Sigmoid colon (tissue), 6 donors: ENCODE measurements at regions not wholly inside any gene's neighbourhood (a gene's known extent, or its start where the extent isn't known, plus 50 kb on each side); places are given as distances from the start of the nearest gene placed in this dataset.

Experiments used
- DNase-seq: peaks from one replicate; pipeline ENCODE4 v3.0.0-alpha.2; 2019
- H3K27ac ChIP-seq, 4 donors: fragments of 200-600 bp; sonication (generic); one replicate each; pipeline ENCODE4 v1.5.1; 2016 to 2019; ENCODE audit warnings: mild to moderate bottlenecking in 1 of 4
- H3K27me3 ChIP-seq, 3 donors: fragments of 200-600 bp; sonication (generic); one replicate each; pipeline ENCODE4 v1.5.1; 2019; ENCODE audit warnings: mild to moderate bottlenecking in 1 of 3
- H3K36me3 ChIP-seq, 4 donors: fragments of 200-600 bp; sonication (generic); one replicate each; pipeline ENCODE4 v1.5.1; 2016 to 2019
- H3K4me1 ChIP-seq, 4 donors: fragments of 200-600 bp; sonication (generic); one replicate each; pipeline ENCODE4 v1.5.1; 2017 to 2019
- H3K4me3 ChIP-seq, 4 donors: fragments of 200-600 bp; sonication (generic); one replicate each; pipeline ENCODE4 v1.5.1; 2017 to 2019; ENCODE audit warnings: mild to moderate bottlenecking in 2 of 4, moderate library complexity in 1 of 4
- H3K9me3 ChIP-seq, 4 donors: fragments of 200-600 bp in 3 of 4; sonication (generic) in 3 of 4; one replicate each; pipeline versions ENCODE4 v1.5.1 to v1.6.1; 2013 to 2019
- EP300 ChIP-seq, 4 donors: sonication (generic); formaldehyde crosslinking; IDR thresholded peaks; one replicate each; pipeline ENCODE4 v1.6.1; 2017; ENCODE audit warnings: antibody characterized with exemption in 4 of 4
- POLR2A ChIP-seq, 2 donors: fragments of 450-650 bp; IDR thresholded peaks; one replicate each; pipeline ENCODE4 v1.6.1; 2016; ENCODE audit warnings: antibody characterized with exemption in 2 of 2, mild to moderate bottlenecking in 2 of 2, moderate library complexity in 2 of 2
- POLR2AphosphoS5 ChIP-seq, 4 donors: sonication (generic); formaldehyde crosslinking; IDR thresholded peaks; one replicate each; pipeline ENCODE4 v1.6.1; 2017; ENCODE audit warnings: antibody characterized with exemption in 4 of 4
- WGBS, 2 donors: extraction: QIAGEN DNeasy Blood & Tissue Kit; methylation state at CpG; one replicate each; pipeline ENCODE4 v1.1.7; 2013; 5-methylcytosine and 5-hydroxymethylcytosine counted together
- intact Hi-C: fragments of 100-400 bp; cut with DNase I; formaldehyde crosslinking; loops from one replicate; pipeline ENCODE4 v1.15.1; 2023
- TF ChIP-seq, protein P1 (sequence below), 4 experiments: fragments of 450-650 bp in 3 of 4; fragments of 200-600 bp in 1 of 4; IDR thresholded peaks; one replicate each; pipeline ENCODE4 v1.5.1; 2016 to 2019; ENCODE audit warnings: antibody characterized with exemption in 4 of 4, mild to moderate bottlenecking in 3 of 4, moderate library complexity in 2 of 4
- donor health status: healthy with polysubstance abuse.
- donor health status: healthy.

DNA sequence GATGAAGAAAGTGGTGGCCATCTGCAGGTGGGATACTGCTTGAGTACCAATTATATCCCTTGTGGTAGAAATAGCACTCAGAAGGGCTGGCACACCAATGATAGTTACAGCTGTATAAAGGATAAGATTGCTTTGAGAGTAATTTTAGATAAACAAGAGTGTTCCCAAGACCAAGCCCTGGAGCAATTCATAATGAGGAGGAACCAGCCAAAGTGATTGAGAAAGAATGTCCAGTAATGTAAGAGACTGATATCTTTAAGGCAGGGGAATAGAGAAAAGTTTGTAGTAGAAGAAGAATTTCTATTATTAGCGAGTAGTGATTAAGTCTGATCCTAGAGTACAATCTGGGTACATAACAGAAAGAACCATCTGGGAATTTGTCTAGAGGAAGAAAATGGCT, 945.1 kb downstream of the OTOL1 start:
- Histone ChIP-seq H3K4me1 (peaks cover 0 to 4% (median 2%) of the 10 kb centered on the region in 4 donors), H3K9me3 (no peaks in the 10 kb centered on the region), H3K4me3 (no peak overlapping the region), H3K27me3 (no peaks in the 10 kb centered on the region), H3K36me3 (no peaks in the 10 kb centered on the region), H3K27ac (no peak overlapping the region)
- TF ChIP-seq EP300 (IDR thresholded peaks at IDR 0.05) (no peak), POLR2AphosphoS5 (IDR thresholded peaks at IDR 0.05) (no peak), POLR2A (IDR thresholded peaks at IDR 0.05) (no peak)
- TF ChIP-seq, protein P1, sequence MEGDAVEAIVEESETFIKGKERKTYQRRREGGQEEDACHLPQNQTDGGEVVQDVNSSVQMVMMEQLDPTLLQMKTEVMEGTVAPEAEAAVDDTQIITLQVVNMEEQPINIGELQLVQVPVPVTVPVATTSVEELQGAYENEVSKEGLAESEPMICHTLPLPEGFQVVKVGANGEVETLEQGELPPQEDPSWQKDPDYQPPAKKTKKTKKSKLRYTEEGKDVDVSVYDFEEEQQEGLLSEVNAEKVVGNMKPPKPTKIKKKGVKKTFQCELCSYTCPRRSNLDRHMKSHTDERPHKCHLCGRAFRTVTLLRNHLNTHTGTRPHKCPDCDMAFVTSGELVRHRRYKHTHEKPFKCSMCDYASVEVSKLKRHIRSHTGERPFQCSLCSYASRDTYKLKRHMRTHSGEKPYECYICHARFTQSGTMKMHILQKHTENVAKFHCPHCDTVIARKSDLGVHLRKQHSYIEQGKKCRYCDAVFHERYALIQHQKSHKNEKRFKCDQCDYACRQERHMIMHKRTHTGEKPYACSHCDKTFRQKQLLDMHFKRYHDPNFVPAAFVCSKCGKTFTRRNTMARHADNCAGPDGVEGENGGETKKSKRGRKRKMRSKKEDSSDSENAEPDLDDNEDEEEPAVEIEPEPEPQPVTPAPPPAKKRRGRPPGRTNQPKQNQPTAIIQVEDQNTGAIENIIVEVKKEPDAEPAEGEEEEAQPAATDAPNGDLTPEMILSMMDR (IDR thresholded peaks at IDR 0.05), result no peak
- intact Hi-C loops, result no loop called here
- DNase-seq, result no peak
- 41 to 51% methylated on average over 1 of the region's 1 CpG for WGBS, 2 donors

DNA sequence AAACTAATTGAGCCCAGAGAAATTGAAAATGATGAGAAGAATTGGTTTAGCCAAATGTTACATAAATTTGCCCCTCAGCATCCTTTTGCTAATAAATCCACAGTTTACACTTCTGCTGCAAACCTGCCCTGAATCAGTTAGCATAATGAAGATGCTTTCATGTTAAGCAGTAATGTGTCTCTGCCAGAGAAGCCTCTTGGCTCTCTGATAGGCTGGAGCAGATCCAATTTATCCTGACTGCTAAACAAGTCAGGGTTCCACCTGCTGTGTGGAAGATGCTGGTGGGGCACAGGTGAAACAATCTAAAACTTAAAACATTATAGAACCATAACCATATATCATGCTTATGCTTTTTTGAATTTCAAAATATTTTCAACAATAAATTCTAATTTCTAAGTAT, 946.8 kb downstream of the OTOL1 start:
- Histone ChIP-seq H3K4me3 (no peak overlapping the region), H3K36me3 (no peaks in the 10 kb centered on the region), H3K27me3 (no peaks in the 10 kb centered on the region), H3K9me3 (no peaks in the 10 kb centered on the region), H3K4me1 (peaks cover 0 to 4% (median 2%) of the 10 kb centered on the region in 4 donors), H3K27ac (no peak overlapping the region)
- no peak for DNase-seq
- TF ChIP-seq POLR2A (IDR thresholded peaks at IDR 0.05) (no peak), POLR2AphosphoS5 (IDR thresholded peaks at IDR 0.05) (no peak), EP300 (IDR thresholded peaks at IDR 0.05) (no peak)
- TF ChIP-seq, protein P1 (IDR thresholded peaks at IDR 0.05), result no peak
- intact Hi-C loops, result no loop called here

DNA sequence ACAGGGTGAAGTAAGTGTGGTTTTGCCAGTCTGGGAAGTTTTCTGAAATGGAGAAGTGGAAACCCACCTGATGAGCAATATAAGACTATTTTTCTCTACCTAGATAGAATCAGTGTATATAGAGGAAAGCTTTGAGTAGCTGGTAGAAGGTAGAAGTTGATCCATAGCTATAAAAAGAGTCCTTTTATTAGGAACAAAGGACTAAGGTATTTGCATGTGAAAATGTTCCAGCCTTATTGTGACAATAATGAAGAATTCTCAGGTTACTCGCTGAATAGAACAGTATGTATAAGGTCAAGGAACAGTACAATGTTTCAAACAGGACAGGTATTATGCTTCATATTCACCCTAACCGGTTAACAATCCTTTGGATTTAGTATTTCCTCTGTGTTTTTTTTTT, 972.2 kb downstream of the OTOL1 start:
- WGBS, 2 donors, result 84 to 93% methylated on average over 2 of the region's 2 CpGs
- intact Hi-C loops, result no loop called here
- Histone ChIP-seq H3K27ac (no peak overlapping the region), H3K9me3 (no peaks in the 10 kb centered on the region), H3K4me3 (no peak overlapping the region), H3K4me1 (no peaks in the 10 kb centered on the region), H3K36me3 (no peaks in the 10 kb centered on the region), H3K27me3 (no peaks in the 10 kb centered on the region)
- no peak for DNase-seq
- TF ChIP-seq POLR2AphosphoS5 (IDR thresholded peaks at IDR 0.05) (no peak), EP300 (IDR thresholded peaks at IDR 0.05) (no peak), POLR2A (IDR thresholded peaks at IDR 0.05) (no peak)
- TF ChIP-seq, protein P1 (IDR thresholded peaks at IDR 0.05), result no peak

DNA sequence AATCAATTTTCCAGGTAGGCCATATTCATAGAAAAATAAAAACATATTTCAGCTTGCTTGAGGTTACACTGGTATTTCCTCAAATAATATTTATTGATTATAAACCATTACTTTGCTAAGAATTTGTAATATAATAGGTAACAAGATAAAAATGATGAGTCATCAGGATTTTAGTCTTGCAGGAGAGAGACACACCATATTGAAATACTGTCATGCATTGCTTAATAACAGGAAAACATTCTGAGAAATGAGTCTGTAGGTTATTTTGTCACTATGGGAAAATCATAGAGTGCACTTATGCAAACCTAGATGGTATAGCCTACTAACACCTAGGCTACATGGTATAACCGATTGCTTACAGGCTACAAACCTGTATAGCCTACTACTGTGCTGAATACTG, 990.5 kb downstream of the OTOL1 start:
- H3K27me3 ChIP-seq, result no peaks in the 10 kb centered on the region
- DNase-seq, result no peak
- H3K4me3 ChIP-seq, result no peak overlapping the region
- intact Hi-C loops, result no loop called here
- no peaks in the 10 kb centered on the region for H3K9me3 ChIP-seq
- no peak for TF ChIP-seq POLR2AphosphoS5 (IDR thresholded peaks at IDR 0.05)
- no peak for TF ChIP-seq POLR2A (IDR thresholded peaks at IDR 0.05)
- TF ChIP-seq, protein P1 (IDR thresholded peaks at IDR 0.05), result no peak
- no peak for TF ChIP-seq EP300 (IDR thresholded peaks at IDR 0.05)
- no peaks in the 10 kb centered on the region for H3K4me1 ChIP-seq
- no peak overlapping the region for H3K27ac ChIP-seq
- WGBS, 2 donors, result 89 to 95% methylated on average over 1 of the region's 1 CpG
- H3K36me3 ChIP-seq, result no peaks in the 10 kb centered on the region

DNA sequence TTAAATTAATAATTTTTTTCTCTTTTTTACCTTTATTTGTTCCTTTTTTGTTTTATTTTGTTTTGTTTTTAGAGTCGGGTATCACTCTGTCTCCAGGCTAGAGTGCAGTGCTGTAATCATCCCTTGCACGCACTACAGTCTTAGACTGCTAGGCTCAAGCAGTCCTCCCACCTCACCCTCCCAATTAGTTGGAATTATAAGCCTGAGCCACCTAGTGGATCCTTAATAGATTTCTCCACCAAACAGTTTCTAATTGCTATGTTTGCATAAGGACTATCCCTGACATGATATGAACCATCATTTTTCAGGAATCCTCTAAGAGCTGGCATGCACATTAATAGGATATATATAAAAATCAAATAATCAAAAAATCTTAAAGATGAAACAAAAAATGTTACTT, 993.2 kb downstream of the OTOL1 start:
- intact Hi-C loops, result no loop called here
- DNase-seq, result no peak
- H3K4me3 ChIP-seq, result no peak overlapping the region
- WGBS, 2 donors, result 74 to 87% methylated on average over 2 of the region's 2 CpGs
- no peaks in the 10 kb centered on the region for H3K4me1 ChIP-seq
- no peaks in the 10 kb centered on the region for H3K27me3 ChIP-seq
- TF ChIP-seq EP300 (IDR thresholded peaks at IDR 0.05), result no peak
- TF ChIP-seq, protein P1 (IDR thresholded peaks at IDR 0.05), result no peak
- TF ChIP-seq POLR2AphosphoS5 (IDR thresholded peaks at IDR 0.05), result no peak
- no peak for TF ChIP-seq POLR2A (IDR thresholded peaks at IDR 0.05)
- no peaks in the 10 kb centered on the region for H3K9me3 ChIP-seq
- no peak overlapping the region for H3K27ac ChIP-seq
- no peaks in the 10 kb centered on the region for H3K36me3 ChIP-seq
